ENCODE measurements at regions not wholly inside any gene's neighbourhood (a gene's known extent, or its start where the extent isn't known, plus 50 kb on each side); places are given as distances from the start of the nearest gene placed in this dataset.
"Not testable (repeated sequence)": the region's sequence is repeated elsewhere in the genome, so short reads cannot be mapped to it uniquely, and the experiment has no call there.

DNA sequence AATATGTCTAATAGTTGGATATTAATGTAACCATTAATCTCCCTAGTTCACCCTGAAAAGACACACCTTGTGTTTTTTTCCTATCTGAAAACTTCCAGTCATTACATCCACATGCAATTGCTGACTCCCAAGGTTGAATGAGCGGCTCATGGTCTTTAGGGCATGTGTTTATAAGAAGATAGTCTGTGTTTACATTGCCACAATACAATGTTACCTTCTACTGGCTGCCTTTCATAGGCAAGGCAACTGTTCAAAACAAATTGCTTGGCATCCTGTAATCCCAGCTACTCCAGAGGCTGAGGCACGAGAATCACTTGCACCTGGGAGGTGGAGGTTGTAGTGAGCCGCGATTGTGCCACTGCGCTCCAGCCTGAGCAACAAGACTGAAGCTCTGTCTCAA is 52.6 kb upstream of the GPCPD1 start:
- no peak overlapping the region for H3K27ac ChIP-seq
- no peaks in the 10 kb centered on the region for H3K9me3 ChIP-seq (replicated peaks in 1 of 3)
- no peak overlapping the region for H3K4me3 ChIP-seq
- intact Hi-C loops (cut with DNase I) = no loop called here
- TF ChIP-seq POLR2A (IDR thresholded peaks at IDR 0.05) = no peak
- TF ChIP-seq, protein P1, sequence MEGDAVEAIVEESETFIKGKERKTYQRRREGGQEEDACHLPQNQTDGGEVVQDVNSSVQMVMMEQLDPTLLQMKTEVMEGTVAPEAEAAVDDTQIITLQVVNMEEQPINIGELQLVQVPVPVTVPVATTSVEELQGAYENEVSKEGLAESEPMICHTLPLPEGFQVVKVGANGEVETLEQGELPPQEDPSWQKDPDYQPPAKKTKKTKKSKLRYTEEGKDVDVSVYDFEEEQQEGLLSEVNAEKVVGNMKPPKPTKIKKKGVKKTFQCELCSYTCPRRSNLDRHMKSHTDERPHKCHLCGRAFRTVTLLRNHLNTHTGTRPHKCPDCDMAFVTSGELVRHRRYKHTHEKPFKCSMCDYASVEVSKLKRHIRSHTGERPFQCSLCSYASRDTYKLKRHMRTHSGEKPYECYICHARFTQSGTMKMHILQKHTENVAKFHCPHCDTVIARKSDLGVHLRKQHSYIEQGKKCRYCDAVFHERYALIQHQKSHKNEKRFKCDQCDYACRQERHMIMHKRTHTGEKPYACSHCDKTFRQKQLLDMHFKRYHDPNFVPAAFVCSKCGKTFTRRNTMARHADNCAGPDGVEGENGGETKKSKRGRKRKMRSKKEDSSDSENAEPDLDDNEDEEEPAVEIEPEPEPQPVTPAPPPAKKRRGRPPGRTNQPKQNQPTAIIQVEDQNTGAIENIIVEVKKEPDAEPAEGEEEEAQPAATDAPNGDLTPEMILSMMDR (IDR thresholded peaks at IDR 0.05) = no peak
- H3K4me1 ChIP-seq (replicated peaks in 1 of 2) = peaks cover 16 to 22% of the 10 kb centered on the region in 2 donors
- 81 to 88% (median 87%) methylated on average over 5 of the region's 5 CpGs for WGBS, 4 donors
- DNase-seq = no peak
- H3K36me3 ChIP-seq (replicated peaks in 1 of 2) = no peaks in the 10 kb centered on the region
- H3K27me3 ChIP-seq = no peaks in the 10 kb centered on the region

DNA sequence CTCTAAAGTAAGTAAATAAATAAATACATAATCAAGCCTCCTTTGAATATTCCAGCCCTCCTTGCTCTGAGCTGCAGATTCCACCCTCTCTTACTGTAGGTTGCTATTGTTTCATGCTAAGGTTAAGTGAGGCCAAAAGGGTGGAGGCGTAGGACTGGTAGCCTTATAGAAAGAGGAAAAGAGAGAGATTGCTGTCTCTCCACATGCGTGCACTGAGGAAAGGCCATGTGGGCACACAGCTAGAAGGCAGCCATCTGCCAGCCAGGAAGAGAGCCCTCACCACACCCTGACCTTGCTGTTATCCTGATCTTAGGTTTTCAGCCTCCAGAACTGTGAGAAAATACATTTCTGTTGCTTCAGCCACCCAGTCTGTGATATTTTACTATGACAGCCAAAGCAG is 52.0 kb upstream of the GPCPD1 start:
- no peaks in the 10 kb centered on the region for H3K27me3 ChIP-seq
- TF ChIP-seq, protein P1 (IDR thresholded peaks at IDR 0.05) = no peak
- no peak for TF ChIP-seq POLR2A (IDR thresholded peaks at IDR 0.05)
- no peak overlapping the region for H3K27ac ChIP-seq
- intact Hi-C loops (cut with DNase I) = no loop called here
- DNase-seq = no peak
- WGBS, 4 donors = 69 to 78% (median 72%) methylated on average over 2 of the region's 2 CpGs
- no peaks in the 10 kb centered on the region for H3K36me3 ChIP-seq (replicated peaks in 1 of 2)
- no peaks in the 10 kb centered on the region for H3K9me3 ChIP-seq (replicated peaks in 1 of 3)
- H3K4me1 ChIP-seq (replicated peaks in 1 of 2) = peaks cover 23 to 29% of the 10 kb centered on the region in 2 donors
- no peak overlapping the region for H3K4me3 ChIP-seq

DNA sequence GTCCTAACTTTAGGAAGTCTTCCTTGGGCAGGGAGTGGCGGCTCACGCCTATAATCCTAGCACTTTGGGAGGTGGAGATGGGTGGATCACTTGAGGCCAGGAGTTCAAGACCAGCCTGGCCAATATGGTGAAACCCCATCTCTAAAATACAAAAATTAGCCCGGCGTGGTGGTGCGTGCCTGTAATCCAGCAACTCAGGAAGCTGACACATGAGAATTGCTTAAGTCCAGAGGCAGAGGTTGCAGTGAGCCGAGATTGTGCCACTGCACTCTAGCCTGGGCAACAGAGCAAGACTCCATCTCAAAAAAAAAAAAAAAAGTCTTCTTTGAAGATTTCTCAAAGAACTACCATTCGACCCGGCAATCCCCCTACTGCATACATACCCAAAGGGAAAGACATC is 50.0 kb upstream of the GPCPD1 start:
- H3K4me1 ChIP-seq (replicated peaks in 1 of 2) = peaks cover 32 to 40% of the 10 kb centered on the region in 2 donors
- H3K27me3 ChIP-seq; DNase-seq; H3K36me3 ChIP-seq (replicated peaks in 1 of 2); H3K27ac ChIP-seq; H3K9me3 ChIP-seq (replicated peaks in 1 of 3); intact Hi-C loops (cut with DNase I); H3K4me3 ChIP-seq: not testable (repeated sequence)
- 76 to 96% (median 88%) methylated on average over 8 of the region's 8 CpGs for whole genome bisulfite sequencing, 4 donors

Data from adrenal gland (tissue), 9 donors.